ENCODE measurements at regions not wholly inside any gene's neighbourhood (a gene's known extent, or its start where the extent isn't known, plus 50 kb on each side); places are given as distances from the start of the nearest gene placed in this dataset.

DNA sequence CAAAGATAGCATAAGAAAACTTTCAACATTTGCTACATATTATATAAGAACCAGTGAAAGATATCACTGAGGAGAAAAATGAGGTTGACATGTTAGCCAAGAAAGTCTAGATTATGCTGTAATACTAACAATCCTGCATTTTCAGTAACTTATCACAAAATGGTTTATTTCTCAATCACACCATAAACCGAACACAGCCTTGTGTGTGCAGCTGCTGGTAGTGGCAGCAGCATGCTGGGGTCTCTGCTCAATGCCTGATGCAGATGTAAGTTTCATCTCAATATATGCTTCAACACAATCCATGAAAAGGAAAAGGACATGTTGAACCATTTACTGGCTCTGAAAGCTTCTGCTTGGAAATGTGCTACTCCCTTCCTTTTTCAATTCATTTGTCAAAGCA, 376.3 kb downstream of the GPD2 start:
- no peaks in the 10 kb centered on the region for H3K9me3 ChIP-seq
- H3K36me3 ChIP-seq, result no peaks in the 10 kb centered on the region
- no peak overlapping the region for H3K27ac ChIP-seq
- TF ChIP-seq POLR2A (IDR thresholded peaks at IDR 0.05), result no peak
- TF ChIP-seq, protein P1, sequence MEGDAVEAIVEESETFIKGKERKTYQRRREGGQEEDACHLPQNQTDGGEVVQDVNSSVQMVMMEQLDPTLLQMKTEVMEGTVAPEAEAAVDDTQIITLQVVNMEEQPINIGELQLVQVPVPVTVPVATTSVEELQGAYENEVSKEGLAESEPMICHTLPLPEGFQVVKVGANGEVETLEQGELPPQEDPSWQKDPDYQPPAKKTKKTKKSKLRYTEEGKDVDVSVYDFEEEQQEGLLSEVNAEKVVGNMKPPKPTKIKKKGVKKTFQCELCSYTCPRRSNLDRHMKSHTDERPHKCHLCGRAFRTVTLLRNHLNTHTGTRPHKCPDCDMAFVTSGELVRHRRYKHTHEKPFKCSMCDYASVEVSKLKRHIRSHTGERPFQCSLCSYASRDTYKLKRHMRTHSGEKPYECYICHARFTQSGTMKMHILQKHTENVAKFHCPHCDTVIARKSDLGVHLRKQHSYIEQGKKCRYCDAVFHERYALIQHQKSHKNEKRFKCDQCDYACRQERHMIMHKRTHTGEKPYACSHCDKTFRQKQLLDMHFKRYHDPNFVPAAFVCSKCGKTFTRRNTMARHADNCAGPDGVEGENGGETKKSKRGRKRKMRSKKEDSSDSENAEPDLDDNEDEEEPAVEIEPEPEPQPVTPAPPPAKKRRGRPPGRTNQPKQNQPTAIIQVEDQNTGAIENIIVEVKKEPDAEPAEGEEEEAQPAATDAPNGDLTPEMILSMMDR (IDR thresholded peaks at IDR 0.05), result no peak
- TF ChIP-seq EP300 (IDR thresholded peaks at IDR 0.05), result no peak
- TF ChIP-seq POLR2AphosphoS5 (IDR thresholded peaks at IDR 0.05), result no peak
- no peak for DNase-seq
- ATAC-seq (ENCODE audit: low FRiP score in 2 of 2), result no peak
- WGBS, 2 donors, result 74 to 76% methylated on average over 1 of the region's 1 CpG
- H3K27me3 ChIP-seq, result no peaks in the 10 kb centered on the region
- no peaks in the 10 kb centered on the region for H3K4me1 ChIP-seq
- H3K4me3 ChIP-seq, result no peak overlapping the region

DNA sequence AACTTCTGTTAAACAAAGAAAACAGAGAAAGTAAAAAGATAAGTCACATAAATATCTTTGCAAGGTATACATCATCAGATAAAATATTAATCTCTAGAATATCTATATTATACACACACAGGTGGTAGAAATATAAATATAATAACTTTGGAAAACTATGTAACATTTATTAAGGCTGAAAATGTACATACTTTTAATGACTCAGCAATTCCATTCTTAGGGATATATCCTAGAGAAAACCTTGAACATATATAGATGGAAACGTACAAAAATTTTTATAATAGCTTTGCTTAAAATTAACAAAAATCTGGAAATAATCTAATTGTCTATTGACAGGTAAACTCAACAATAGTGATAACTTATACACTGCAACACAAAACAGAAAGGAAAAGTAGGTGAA, 381.3 kb downstream of the GPD2 start:
- peaks cover 0 to 3% (median 0%) of the 10 kb centered on the region in 4 donors for H3K4me1 ChIP-seq
- no peaks in the 10 kb centered on the region for H3K9me3 ChIP-seq
- no peak overlapping the region for H3K27ac ChIP-seq
- 83% methylated on average over 1 of the region's 1 CpG for WGBS, 2 donors
- H3K4me3 ChIP-seq, result no peak overlapping the region
- H3K27me3 ChIP-seq, result no peaks in the 10 kb centered on the region
- ATAC-seq (ENCODE audit: low FRiP score in 2 of 2) (no peak), DNase-seq (no peak)
- TF ChIP-seq POLR2AphosphoS5 (IDR thresholded peaks at IDR 0.05) (no peak), EP300 (IDR thresholded peaks at IDR 0.05) (no peak), POLR2A (IDR thresholded peaks at IDR 0.05) (no peak)
- TF ChIP-seq, protein P1 (IDR thresholded peaks at IDR 0.05), result no peak
- H3K36me3 ChIP-seq, result no peaks in the 10 kb centered on the region

DNA sequence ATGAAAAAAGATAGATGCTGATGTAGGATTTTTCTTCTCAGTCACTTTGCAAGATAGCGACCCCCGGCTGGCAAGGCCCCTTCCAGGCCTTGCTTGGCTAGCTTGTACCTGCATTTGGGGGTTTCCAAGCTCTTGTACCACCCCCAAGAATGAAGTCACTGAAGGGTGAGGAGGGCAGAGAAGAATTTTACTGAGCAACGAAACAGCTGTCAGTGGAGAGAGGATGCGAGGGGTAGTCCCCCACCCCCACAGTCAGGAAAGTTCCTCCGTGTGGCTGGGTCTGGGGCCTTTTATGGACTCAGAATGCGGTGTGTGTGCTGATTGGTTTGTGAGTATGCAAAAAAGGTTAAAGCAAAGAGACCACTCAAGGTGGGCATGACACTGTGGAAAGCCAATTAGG, 382.0 kb downstream of the GPD2 start:
- H3K4me3 ChIP-seq, result no peak overlapping the region
- no peaks in the 10 kb centered on the region for H3K9me3 ChIP-seq
- DNase-seq, result no peak
- ATAC-seq (ENCODE audit: low FRiP score in 2 of 2), result no peak
- no peaks in the 10 kb centered on the region for H3K36me3 ChIP-seq
- TF ChIP-seq, protein P1 (IDR thresholded peaks at IDR 0.05), result no peak
- no peak for TF ChIP-seq EP300 (IDR thresholded peaks at IDR 0.05)
- TF ChIP-seq POLR2A (IDR thresholded peaks at IDR 0.05), result no peak
- TF ChIP-seq POLR2AphosphoS5 (IDR thresholded peaks at IDR 0.05), result no peak
- H3K4me1 ChIP-seq, result peaks cover 0 to 3% (median 0%) of the 10 kb centered on the region in 4 donors
- WGBS, 2 donors, result 76 to 88% methylated on average over 6 of the region's 6 CpGs
- H3K27me3 ChIP-seq, result no peaks in the 10 kb centered on the region
- no peak overlapping the region for H3K27ac ChIP-seq

DNA sequence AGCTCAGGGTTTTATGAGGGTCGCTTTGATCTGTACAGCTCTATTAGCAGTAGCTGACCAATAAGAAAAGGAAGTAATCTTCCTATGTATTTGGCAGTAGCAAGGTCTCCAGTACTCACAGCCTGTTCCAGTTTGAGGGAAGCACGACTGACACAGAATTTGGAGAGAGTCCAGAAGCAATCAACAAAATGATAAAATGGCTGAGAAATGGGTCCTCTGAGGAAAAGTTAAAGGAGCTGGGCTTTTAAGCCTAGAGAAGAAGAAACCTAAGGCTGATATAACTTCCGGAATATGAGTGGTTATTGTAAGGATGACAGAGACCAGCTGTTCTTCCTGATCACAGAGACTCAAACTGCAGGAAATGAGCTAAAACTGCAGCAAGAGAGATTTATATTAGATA, 382.8 kb downstream of the GPD2 start:
- DNase-seq (no peak), ATAC-seq (ENCODE audit: low FRiP score in 2 of 2) (peak in 1 of 2 donors; percentile 38)
- WGBS, 2 donors, result 40 to 53% methylated on average over 3 of the region's 3 CpGs

More for the DNA sequence above, 382.8 kb downstream of the GPD2 start:
- no peaks in the 10 kb centered on the region for H3K9me3 ChIP-seq
- peaks cover 0 to 3% (median 0%) of the 10 kb centered on the region in 4 donors for H3K4me1 ChIP-seq
- no peak for TF ChIP-seq POLR2AphosphoS5 (IDR thresholded peaks at IDR 0.05)
- TF ChIP-seq POLR2A (IDR thresholded peaks at IDR 0.05), result no peak
- TF ChIP-seq, protein P1 (IDR thresholded peaks at IDR 0.05), result no peak
- TF ChIP-seq EP300 (IDR thresholded peaks at IDR 0.05), result no peak
- no peaks in the 10 kb centered on the region for H3K27me3 ChIP-seq
- H3K36me3 ChIP-seq, result no peaks in the 10 kb centered on the region
- no peak overlapping the region for H3K27ac ChIP-seq
- no peak overlapping the region for H3K4me3 ChIP-seq
